Hematopoietic multipotent progenitor cell treated with erythropoietin and hydrocortisone succinate and interleukin-3 and kit ligand, for 17 days (in vitro differentiated cells): ENCODE measurements at regions not wholly inside any gene's neighbourhood (a gene's known extent, or its start where the extent isn't known, plus 50 kb on each side); places are given as distances from the start of the nearest gene placed in this dataset.

Experiments used
- DNase-seq: peaks from one replicate; pipeline ENCODE4 v3.0.0-alpha.2; 2015; ENCODE audit warnings: low spot score

GRCh38 chr2:128450211-128451024 lies 131.8 kb upstream of the HS6ST1 start:
- no peak for DNase-seq

- DNase-seq, result no peak
Observed at GRCh38 chr2:128451084-128452023, 132.7 kb upstream of the HS6ST1 start.

- no peak for DNase-seq
Observed at GRCh38 chr2:128452024-128452411, 133.3 kb upstream of the HS6ST1 start.

DNA sequence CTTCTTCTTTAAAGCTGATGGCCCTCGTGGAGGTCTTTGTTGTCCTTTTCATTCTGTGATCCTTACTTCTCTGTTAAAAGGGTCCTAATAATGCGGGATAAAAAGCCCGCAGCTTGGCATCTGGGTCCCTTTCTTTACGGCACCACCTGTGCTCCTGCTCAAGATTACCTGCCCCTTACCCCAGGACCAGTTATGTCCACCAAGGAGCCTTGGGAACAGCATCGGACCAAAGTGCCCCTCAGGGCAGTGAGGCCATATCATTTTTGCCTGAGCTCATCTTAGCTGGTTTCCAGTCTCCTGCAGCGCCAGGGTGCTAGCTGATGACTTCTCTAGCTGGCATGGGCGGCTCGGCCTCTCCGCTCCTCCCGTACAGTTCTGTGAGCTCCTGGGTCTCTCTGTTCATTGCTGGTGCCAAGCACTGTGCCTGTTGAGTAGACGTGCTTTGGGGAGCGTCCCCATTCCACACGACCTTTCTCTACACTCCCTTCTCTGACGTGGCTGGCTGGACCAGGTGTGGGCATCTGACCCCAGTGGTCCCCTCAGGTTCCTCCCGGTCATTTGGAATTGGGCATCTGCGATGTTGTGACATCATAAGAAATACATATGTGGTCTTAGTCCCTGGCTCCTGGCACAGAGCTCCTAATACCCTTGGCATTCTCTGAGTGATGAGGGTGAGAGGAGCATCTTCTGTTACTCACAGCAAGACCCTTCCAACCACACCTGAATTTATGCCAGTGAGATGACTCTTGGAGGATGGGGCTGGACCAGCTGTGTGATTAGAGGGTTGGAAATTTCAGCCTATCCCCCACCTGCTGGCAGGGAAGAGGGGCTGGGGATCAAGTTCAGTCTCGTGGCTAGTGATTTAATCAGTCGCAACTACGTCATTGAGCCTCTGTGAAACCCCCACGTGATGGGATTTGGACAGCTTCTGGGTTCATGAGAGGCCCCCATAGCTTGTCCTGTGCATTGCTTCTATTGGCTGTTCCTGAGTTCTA lies 134.2 kb upstream of the HS6ST1 start:
- no peak for DNase-seq

DNA sequence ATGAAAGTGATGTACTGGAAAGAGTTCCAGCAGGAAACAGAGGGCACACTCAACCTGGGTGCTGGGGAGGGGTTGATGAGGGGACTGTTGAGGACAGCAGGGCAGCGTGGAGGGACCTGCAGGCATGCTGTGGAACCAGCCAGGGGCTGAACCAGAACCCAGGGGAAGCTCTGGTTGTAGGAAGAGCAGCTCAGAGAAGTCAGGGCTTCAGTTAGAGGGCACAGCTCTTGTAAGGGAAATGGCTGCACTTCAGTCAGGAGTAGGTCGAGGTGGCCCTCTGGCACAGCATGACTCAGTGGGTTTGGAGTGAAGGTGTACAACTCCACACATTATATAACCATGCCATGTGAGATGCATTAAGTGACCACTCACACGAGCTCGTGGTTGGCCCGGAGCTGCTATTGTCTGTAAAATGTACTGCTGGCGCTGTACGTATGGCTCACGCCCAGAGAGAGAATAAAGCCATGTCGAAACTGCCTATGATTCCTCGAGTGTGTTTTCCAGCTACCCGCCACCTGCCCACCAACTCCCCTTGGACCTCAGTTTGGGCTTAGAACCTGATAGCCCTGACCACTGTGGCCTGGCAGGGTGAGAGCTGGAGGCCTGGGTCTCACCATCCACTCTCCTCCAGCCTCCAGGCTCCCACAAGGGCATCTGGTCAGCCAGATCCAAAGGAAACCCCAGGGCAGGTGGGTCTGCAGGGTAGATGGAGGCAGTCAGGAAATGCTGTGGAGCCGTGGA lies 136.5 kb upstream of the HS6ST1 start:
- DNase-seq, result no peak

DNA sequence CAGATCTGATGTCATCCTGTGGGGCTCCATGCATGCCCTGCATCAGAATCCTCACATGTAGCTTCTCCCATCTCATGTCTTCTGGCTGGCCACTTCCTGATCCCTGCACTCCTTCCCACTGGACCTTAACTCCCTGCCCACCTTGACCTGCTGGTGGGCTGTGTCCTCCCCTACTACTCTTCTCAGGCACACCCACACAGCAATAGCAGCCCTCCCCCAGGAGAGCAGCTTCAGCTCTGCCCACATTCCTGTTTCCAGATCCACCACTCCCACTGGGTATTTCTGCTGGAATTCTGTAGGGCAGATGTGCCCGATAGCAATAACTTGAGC lies 137.0 kb upstream of the HS6ST1 start:
- no peak for DNase-seq

DNA sequence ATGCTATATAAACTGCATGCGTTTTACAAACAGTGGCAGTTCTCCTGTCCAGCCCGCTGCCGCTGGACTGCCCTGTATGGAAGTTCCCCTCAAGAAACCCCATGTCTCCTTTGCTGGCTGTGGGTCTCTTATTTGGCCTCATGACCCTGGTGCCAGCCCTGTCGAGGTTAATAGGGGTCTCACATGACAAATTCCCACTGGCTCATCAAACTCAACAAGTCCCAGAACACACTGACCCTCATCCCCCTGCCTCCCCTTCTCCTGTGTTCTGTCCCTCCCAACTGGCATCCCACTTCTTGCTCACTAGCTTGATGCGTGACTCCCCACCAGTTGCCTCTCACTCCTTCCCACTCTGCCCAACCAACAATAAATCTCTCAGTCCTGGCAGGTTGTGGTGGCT lies 137.6 kb upstream of the HS6ST1 start:
- no peak for DNase-seq

DNA sequence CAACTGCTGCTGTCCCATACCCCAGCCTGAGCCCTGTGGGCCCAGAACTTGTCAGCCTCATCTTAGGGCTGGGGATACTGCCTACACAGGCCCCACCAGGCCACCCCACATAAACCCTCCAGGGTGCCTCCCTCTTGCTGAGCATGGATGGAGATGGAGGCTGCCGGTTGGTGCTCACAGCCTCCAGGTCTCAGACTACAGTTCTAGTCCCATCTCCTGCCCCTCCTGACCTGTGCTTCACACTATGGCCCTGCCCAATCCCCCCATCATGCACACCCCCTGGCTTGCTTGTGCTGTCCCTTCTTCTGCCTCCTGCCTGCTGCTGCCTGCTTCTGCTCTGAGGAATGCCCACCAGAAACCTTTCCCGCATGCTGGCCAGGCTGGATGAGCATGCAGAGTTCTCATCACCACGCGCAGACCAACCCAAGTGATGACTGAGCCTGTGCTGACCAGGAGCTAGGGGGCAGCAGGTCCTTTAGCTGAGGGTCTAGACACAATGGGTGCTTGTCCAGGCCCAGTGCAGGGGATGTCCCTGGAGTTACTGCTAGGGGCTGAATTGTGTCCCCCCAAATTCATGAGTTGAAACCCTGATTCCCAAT lies 138.4 kb upstream of the HS6ST1 start:
- no peak for DNase-seq

GRCh38 chr2:128457716-128458115 lies 139.0 kb upstream of the HS6ST1 start:
- no peak for DNase-seq

GRCh38 chr2:128458505-128458904 lies 139.8 kb upstream of the HS6ST1 start:
- no peak for DNase-seq

DNA sequence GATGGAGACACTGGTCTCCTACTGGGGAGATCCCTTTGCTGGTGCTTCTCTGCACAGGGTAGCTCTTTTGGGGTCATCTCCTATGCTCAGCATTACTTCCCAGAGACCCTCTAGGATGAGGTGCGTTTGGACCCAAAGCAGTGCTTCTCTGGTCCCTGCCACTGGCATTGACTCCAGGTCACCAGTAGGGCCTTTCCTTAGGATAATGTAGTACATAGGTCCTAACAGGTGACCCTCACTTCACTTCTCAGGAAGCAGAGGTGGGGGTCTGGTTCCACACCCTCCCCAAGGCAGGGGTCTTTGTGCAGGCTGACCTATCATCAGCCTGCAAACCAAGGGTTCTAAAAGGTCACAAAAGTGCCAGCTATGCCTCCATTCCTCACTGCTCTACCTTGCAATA lies 145.8 kb upstream of the HS6ST1 start:
- DNase-seq, result no peak

DNA sequence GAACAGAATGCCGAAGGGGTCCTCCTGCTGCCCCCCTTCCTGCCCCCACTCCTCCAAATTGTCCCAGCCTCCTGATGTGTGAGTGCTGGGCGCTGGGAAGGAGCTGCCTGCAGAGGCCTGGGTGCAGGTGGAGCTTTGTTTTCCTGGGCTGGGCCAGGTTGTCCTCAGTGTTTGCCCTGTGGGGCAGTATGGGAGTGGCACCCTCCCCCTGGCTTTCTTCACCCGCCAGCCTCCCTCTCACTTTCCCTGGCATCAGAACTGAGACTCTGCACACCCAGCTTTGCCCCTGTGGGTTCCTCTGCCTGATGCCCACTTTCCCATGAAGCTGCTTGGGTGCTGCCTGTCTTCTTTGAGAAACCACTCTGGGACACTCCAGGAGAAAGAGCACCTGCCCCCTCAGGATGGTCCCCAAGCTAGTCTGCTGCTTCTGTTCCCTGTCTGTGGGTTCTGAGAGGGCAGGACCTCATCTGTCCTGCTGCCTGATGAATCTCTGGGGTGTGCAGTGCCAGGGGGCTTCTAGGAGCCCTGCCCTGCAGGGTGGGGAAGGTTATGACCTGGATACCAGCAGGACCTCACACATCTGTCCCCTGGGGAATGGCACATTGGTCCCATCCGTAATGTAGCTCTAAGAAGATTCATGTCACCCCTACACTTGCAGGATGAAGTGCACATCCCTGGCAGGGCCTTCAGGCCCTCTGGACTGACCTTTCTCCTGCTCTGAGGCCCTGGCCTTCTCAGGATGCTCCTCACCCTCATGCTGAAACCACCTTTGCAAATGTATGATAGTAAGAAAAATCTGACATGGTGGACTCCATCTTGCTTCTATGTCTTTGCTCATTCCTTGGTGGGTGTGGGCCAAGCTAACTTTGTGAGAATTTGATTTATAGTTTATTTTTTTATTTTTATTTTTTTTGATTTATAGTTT lies 146.8 kb upstream of the HS6ST1 start:
- no peak for DNase-seq

GRCh38 chr2:128466376-128466775 lies 147.7 kb upstream of the HS6ST1 start:
- no peak for DNase-seq

GRCh38 chr2:128466776-128467175 lies 148.1 kb upstream of the HS6ST1 start:
- DNase-seq, result no peak

DNA sequence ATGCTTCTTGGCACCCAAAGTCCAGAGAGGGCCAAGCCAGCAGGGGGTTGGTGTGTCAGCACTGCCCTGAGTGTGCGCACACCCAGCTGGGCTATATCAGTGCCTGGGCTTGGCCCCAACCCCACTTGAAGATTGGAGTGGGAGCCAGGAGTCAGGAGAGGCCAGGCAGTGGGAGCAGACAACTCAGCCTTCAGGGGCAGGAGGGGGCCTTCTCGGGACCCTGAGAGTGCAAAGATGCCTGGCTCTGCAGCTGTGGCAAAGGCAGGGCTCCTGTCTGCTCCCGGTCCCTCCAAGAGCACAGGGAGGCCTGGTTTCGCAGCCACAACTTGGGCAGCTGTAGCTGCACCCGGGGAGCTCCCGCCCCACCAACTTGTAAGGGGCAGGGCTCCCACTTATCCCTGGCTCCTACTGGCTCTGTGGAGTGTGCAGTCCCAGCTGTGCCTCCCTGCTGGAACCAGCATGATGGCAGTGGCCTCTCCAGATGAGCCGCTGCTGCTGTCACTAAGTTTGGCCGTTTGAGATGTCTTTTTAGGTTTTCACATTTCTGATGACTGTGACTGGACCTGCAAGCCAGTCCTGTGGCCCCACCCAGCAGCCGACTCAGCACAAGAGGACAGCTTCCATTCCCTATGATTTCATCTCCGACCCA lies 148.8 kb upstream of the HS6ST1 start:
- DNase-seq, result no peak

DNA sequence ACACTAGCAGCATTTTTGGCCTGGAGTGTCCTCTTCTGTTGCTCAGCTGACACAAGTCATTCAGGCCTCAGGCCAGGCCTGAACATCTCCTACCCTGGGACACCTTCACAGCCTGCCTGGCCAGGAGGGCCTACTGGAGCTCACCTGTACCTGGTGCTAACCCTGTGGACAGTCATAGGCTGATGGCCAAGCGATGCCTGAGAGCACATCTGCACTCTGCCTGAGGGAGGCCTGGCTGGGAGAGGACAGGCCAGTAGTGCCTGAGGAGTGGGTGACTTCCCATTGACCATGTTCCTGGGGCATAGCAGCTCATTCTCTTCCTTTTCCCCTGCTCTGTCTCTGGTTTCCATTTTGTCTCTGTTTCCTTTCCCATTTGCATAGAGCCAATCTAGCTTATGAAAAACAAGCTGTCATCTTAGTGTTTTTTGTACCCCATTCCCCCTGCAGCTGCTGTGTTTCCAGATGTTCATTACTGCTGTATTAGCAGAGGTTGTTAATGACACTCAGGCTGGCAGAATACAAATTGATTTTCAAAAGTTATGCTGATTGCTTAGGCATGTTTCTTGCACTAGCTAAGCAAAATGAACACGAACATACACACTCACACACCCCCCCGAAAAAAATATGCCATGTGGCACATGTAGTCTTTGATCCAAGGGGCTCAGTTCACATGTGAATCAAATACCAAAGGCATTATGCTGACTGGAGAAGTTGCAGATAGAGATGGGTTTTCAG lies 149.7 kb upstream of the HS6ST1 start:
- DNase-seq, result no peak

- DNase-seq, result no peak
Observed at GRCh38 chr2:128469203-128469602, 150.5 kb upstream of the HS6ST1 start.

- DNase-seq, result no peak
Observed at GRCh38 chr2:128469875-128470274, 151.2 kb upstream of the HS6ST1 start.

GRCh38 chr2:128472789-128473174 lies 154.1 kb upstream of the HS6ST1 start:
- DNase-seq, result no peak
